NCI-H1436 (cell line): ENCODE measurements at regions not wholly inside any gene's neighbourhood (a gene's known extent, or its start where the extent isn't known, plus 50 kb on each side); places are given as distances from the start of the nearest gene placed in this dataset.

ENCODE experiments used
- DNase-seq: peaks from one replicate; lab custom pipeline; 2025; lab: John Stamatoyannopoulos, UW

DNA sequence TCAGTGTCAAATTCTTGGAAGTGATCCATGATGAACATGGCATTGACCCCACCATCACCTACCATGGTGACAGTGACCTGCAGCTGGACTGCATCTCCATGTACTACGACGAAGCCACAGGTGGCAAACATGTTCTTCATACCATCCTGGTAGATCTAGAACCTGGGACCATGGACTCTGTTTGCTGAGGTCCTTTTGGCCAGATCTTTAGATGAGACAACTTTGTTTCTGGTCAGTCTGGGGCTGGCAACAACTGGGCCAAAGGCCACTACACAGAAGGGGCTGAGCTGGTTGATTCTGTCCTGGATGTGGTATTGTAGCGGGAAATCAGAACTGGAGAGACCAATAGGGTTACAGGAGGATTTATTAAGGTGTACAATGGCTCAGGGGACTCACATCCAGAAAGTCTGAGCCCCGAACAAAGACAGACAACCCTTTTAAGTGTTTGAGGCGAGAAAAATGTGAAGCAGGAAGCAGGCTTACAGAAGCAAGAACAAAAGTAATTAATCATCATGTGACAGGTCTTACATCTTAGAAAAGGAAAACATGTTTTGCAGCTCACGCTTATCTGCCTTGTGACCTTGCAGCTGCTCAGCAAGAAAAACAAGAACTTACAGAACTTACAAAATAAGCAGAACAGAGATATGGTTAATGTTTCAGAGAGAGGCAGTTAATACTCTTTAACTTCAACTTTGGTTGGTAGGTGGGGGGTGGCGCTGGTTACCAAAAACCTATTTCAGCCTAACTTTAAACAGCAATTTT is 58.8 kb upstream of the MOCS1 start:
- no peak for DNase-seq
